ENCODE measurements at regions not wholly inside any gene's neighbourhood (a gene's known extent, or its start where the extent isn't known, plus 50 kb on each side); places are given as distances from the start of the nearest gene placed in this dataset.

DNA sequence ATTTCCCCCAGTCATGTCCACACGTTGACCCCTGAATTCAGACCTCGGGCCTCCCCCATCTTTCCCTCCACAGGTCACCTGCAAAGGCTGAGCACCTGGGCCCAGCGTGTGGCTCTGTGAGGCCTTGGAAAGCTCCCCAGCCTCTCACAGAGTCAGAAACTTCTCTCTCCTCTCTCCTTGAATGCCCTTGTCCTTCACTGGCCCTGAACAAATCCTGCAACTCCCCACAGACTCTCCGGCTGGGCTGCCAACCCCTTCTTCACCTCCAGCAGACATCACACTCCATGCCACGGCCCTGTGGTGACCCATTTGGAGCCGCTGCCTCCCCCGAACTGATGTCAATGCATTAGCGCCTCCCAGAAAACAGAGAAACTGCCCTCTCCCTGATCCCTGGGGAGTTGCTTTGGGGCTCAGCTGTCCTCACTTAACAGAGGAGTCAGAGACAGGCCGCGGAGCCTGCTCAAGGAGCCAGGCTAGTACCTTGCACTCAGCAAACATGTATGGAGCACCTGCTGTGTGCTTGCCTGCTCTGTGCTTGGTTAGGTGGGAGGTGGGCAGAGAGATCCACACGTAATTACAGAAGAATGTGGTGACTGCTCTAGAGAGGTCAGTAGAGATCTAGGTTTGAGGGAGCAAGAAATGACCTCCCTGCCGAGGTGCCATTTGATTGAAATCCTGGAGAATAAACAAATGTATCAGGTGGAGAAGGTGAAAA, 99.2 kb upstream of the PWP1 start:
- H3K36me3 Mint-ChIP-seq (ENCODE audit: low read depth), result no peaks in the 10 kb centered on the region
- peaks cover 16% of the 10 kb centered on the region for H3K9me3 Mint-ChIP-seq (ENCODE audit: low read depth)
- H3K27me3 Mint-ChIP-seq (ENCODE audit: low read depth), result peaks cover 23% of the 10 kb centered on the region
- TF ChIP-seq, protein P1, sequence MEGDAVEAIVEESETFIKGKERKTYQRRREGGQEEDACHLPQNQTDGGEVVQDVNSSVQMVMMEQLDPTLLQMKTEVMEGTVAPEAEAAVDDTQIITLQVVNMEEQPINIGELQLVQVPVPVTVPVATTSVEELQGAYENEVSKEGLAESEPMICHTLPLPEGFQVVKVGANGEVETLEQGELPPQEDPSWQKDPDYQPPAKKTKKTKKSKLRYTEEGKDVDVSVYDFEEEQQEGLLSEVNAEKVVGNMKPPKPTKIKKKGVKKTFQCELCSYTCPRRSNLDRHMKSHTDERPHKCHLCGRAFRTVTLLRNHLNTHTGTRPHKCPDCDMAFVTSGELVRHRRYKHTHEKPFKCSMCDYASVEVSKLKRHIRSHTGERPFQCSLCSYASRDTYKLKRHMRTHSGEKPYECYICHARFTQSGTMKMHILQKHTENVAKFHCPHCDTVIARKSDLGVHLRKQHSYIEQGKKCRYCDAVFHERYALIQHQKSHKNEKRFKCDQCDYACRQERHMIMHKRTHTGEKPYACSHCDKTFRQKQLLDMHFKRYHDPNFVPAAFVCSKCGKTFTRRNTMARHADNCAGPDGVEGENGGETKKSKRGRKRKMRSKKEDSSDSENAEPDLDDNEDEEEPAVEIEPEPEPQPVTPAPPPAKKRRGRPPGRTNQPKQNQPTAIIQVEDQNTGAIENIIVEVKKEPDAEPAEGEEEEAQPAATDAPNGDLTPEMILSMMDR (IDR thresholded peaks at IDR 0.05), result no peak
- no peaks in the 10 kb centered on the region for H3K4me1 Mint-ChIP-seq (ENCODE audit: low read depth)
- no peak for DNase-seq (ENCODE audit: low spot score)
- no peak overlapping the region for H3K4me3 Mint-ChIP-seq (ENCODE audit: unreplicated experiment)
- no peak overlapping the region for H3K27ac Mint-ChIP-seq (ENCODE audit: unreplicated experiment)

DNA sequence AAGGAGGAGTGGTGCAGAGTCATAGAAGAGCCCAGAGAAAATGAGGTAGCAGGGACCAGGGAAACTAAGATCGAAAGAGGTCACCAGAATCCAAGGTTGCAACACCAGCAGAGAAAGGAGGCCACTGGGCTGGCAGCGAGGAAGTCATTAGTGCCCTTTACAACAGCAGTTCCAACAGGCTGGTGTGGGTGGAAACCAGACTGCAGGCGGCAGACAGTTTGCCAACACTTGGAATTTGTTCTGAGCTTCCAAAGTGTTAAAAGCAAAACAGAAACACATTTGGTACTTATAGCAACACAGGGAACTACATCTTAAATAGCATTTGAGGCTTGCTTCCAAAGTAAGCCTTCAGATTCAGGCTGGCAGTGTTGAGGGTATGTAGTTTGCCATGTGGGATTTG, 95.2 kb upstream of the PWP1 start:
- H3K4me3 Mint-ChIP-seq (ENCODE audit: unreplicated experiment), result no peak overlapping the region
- TF ChIP-seq, protein P1 (IDR thresholded peaks at IDR 0.05), result no peak

DNA sequence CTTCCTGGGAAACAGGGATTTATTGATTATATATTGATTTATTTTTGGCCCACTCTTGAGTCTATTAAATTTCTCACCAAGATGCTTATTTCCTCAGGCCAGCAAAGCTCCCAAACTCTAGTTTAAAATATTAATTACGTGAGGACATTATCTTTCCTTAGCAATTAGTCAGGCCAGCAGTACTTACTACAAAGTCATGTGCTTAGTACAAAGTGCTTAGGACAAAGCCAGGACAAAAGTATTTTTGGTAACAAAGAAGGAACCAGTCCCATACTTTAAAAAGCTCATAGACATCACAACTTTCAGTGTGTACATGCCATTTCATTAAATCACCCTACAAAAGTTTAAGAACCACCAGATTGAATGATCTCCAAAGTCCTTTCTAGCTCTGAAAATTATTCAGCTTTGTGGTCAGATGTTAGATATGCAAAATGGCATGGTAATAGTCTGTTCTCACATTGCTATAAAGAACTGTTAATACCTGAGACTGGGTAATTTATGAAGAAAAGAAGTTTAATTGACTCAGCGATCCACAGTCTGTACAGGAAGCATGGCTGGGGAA, 94.7 kb upstream of the PWP1 start:
- Mint-ChIP-seq H3K4me1 (ENCODE audit: low read depth) (no peaks in the 10 kb centered on the region), H3K4me3 (ENCODE audit: unreplicated experiment) (no peak overlapping the region), H3K36me3 (ENCODE audit: low read depth) (no peaks in the 10 kb centered on the region), H3K27me3 (ENCODE audit: low read depth) (peaks cover 4% of the 10 kb centered on the region), H3K9me3 (ENCODE audit: low read depth) (peaks cover 28% of the 10 kb centered on the region), H3K27ac (ENCODE audit: unreplicated experiment) (no peak overlapping the region)
- no peak for DNase-seq (ENCODE audit: low spot score)
- TF ChIP-seq, protein P1 (IDR thresholded peaks at IDR 0.05), result no peak

More for the DNA sequence above, 95.2 kb upstream of the PWP1 start:
- Mint-ChIP-seq H3K27me3 (ENCODE audit: low read depth) (peaks cover 7% of the 10 kb centered on the region), H3K9me3 (ENCODE audit: low read depth) (peaks cover 28% of the 10 kb centered on the region), H3K27ac (ENCODE audit: unreplicated experiment) (no peak overlapping the region), H3K4me1 (ENCODE audit: low read depth) (no peaks in the 10 kb centered on the region), H3K36me3 (ENCODE audit: low read depth) (no peaks in the 10 kb centered on the region)
- DNase-seq (ENCODE audit: low spot score), result no peak

DNA sequence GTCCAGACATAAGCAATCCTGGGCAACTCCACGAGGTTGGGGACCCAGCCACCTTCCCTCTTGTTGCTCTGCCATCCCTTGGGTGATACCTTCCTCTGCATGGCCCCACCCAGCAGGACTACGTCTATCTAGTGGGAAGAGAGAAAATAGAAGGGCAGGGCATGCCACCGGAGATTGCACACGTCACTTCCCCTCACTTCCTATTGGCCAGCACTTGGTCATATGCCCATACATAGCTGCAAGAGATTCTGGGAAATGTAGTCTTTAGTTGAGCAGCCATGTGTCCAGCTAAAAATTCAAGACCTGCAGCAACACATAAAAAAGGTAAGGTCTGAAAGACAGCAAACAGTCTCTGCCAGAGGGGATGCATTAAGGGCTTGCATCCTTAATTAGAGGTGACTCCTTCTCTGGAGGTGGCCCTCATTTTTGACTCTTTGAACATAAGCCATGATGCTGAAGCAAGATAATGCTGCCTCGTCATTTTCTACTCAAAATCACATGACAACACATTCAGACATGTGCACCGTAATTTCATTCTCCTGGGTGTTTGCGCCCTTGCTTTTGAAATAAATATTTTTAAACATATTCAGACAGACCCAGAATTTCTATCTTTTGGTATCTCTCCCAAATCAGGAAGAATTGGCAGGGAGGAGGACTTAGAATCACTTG, 91.8 kb upstream of the PWP1 start:
- TF ChIP-seq, protein P1 (IDR thresholded peaks at IDR 0.05), result no peak
- no peak overlapping the region for H3K4me3 Mint-ChIP-seq (ENCODE audit: unreplicated experiment)
- no peaks in the 10 kb centered on the region for H3K4me1 Mint-ChIP-seq (ENCODE audit: low read depth)
- H3K27me3 Mint-ChIP-seq (ENCODE audit: low read depth), result peaks cover 4% of the 10 kb centered on the region
- H3K27ac Mint-ChIP-seq (ENCODE audit: unreplicated experiment), result no peak overlapping the region
- peaks cover 14% of the 10 kb centered on the region for H3K9me3 Mint-ChIP-seq (ENCODE audit: low read depth)
- DNase-seq (ENCODE audit: low spot score), result no peak
- H3K36me3 Mint-ChIP-seq (ENCODE audit: low read depth), result peaks cover 1% of the 10 kb centered on the region

DNA sequence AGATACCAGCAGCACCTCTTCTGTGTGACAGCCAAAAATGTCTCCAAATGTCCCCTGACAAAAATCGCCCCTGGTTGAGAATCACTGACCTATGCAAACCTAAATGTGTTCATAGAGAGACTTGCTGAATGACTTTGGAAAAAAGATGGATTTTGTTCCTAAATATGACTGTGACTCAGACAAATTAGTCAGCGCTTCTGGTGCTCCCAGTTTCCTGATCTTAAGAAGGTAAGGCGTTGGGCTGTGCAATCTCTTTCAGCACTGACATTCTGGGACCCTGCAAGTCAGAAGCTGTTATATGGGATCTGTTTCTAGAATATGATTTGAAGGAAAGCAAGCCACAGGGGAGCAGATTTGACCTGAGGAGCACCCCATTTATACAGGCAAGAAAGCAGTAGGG, 90.6 kb upstream of the PWP1 start:
- peaks cover 1% of the 10 kb centered on the region for H3K36me3 Mint-ChIP-seq (ENCODE audit: low read depth)
- no peak for DNase-seq (ENCODE audit: low spot score)
- H3K4me3 Mint-ChIP-seq (ENCODE audit: unreplicated experiment), result no peak overlapping the region
- TF ChIP-seq, protein P1 (IDR thresholded peaks at IDR 0.05), result no peak
- no peak overlapping the region for H3K27ac Mint-ChIP-seq (ENCODE audit: unreplicated experiment)
- H3K27me3 Mint-ChIP-seq (ENCODE audit: low read depth), result peaks cover 6% of the 10 kb centered on the region
- H3K4me1 Mint-ChIP-seq (ENCODE audit: low read depth), result no peaks in the 10 kb centered on the region
- peaks cover 14% of the 10 kb centered on the region for H3K9me3 Mint-ChIP-seq (ENCODE audit: low read depth)

All from chondrocyte (in vitro differentiated cells).